ENCODE measurements at regions not wholly inside any gene's neighbourhood (a gene's known extent, or its start where the extent isn't known, plus 50 kb on each side); places are given as distances from the start of the nearest gene placed in this dataset.

DNA sequence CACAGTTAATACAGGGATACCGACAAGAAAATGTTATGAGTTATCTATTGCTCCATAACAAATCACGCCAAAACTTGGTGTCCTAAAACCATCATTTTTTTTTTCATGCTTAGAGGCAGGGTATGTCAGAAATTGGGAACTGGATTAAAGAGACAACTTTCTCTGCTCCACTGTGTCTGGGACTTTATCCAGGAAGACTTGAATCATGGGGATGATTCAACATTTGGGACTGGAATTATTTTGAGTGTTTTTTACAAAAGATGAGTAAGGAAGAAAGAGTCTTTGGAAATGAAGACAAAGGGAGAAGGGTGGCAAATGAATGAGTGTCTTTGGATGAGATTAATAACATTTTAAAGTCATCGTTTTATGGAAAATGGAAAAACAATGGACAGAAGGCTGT is 1883.7 kb upstream of the C9orf72 start:
- TF ChIP-seq, protein P1, sequence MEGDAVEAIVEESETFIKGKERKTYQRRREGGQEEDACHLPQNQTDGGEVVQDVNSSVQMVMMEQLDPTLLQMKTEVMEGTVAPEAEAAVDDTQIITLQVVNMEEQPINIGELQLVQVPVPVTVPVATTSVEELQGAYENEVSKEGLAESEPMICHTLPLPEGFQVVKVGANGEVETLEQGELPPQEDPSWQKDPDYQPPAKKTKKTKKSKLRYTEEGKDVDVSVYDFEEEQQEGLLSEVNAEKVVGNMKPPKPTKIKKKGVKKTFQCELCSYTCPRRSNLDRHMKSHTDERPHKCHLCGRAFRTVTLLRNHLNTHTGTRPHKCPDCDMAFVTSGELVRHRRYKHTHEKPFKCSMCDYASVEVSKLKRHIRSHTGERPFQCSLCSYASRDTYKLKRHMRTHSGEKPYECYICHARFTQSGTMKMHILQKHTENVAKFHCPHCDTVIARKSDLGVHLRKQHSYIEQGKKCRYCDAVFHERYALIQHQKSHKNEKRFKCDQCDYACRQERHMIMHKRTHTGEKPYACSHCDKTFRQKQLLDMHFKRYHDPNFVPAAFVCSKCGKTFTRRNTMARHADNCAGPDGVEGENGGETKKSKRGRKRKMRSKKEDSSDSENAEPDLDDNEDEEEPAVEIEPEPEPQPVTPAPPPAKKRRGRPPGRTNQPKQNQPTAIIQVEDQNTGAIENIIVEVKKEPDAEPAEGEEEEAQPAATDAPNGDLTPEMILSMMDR (IDR thresholded peaks at IDR 0.05): no peak
- TF ChIP-seq POLR2AphosphoS5 (IDR thresholded peaks at IDR 0.05; ENCODE audit: low read depth, low read length) (no peak), TCF7L2 (IDR thresholded peaks at IDR 0.05; ENCODE audit: low read depth, low read length) (no peak)
- TF ChIP-seq, protein P2, sequence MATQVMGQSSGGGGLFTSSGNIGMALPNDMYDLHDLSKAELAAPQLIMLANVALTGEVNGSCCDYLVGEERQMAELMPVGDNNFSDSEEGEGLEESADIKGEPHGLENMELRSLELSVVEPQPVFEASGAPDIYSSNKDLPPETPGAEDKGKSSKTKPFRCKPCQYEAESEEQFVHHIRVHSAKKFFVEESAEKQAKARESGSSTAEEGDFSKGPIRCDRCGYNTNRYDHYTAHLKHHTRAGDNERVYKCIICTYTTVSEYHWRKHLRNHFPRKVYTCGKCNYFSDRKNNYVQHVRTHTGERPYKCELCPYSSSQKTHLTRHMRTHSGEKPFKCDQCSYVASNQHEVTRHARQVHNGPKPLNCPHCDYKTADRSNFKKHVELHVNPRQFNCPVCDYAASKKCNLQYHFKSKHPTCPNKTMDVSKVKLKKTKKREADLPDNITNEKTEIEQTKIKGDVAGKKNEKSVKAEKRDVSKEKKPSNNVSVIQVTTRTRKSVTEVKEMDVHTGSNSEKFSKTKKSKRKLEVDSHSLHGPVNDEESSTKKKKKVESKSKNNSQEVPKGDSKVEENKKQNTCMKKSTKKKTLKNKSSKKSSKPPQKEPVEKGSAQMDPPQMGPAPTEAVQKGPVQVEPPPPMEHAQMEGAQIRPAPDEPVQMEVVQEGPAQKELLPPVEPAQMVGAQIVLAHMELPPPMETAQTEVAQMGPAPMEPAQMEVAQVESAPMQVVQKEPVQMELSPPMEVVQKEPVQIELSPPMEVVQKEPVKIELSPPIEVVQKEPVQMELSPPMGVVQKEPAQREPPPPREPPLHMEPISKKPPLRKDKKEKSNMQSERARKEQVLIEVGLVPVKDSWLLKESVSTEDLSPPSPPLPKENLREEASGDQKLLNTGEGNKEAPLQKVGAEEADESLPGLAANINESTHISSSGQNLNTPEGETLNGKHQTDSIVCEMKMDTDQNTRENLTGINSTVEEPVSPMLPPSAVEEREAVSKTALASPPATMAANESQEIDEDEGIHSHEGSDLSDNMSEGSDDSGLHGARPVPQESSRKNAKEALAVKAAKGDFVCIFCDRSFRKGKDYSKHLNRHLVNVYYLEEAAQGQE (IDR thresholded peaks at IDR 0.05; ENCODE audit: insufficient read depth in 1 of 2, low read depth in 2 of 2, low read length in 1 of 2): no peak
